ENCODE measurements at regions not wholly inside any gene's neighbourhood (a gene's known extent, or its start where the extent isn't known, plus 50 kb on each side); places are given as distances from the start of the nearest gene placed in this dataset.

DNA sequence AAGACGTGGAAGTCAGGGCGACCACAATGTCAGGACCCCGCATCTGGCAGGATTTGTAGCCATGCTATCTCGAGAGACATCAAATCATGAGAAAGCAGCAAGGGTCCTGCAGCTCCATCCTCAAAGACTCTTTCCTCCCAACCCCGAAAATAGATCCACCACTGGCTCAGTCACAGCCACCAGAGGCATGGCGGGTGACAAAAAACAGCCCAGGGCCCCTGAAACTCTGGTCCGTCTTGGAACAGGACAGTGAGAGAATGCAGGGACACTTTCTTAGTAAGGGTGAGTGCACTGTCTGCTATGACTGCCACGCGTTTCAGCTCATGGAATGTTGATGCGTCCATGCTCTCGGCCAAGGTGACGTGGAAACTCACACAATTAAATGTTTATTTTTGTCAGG lies 220.9 kb downstream of the IRX2 start:
- no peak for DNase-seq
- H3K27me3 ChIP-seq (replicated peaks; ENCODE audit: control insufficient read depth, insufficient read depth, low read length, poor library complexity, severe bottlenecking), result no peaks in the 10 kb centered on the region
- H3K4me1 ChIP-seq (ENCODE audit: control insufficient read depth, insufficient read depth, low read length, poor library complexity, severe bottlenecking), result no peaks in the 10 kb centered on the region
- no peaks in the 10 kb centered on the region for H3K9me3 ChIP-seq (ENCODE audit: control insufficient read depth, low read length)
- H3K36me3 ChIP-seq (ENCODE audit: control insufficient read depth, insufficient read depth, low read length), result no peaks in the 10 kb centered on the region
- no peak overlapping the region for H3K4me3 ChIP-seq (ENCODE audit: insufficient read depth, low read depth, low read length, poor library complexity, severe bottlenecking)
- H3K27ac ChIP-seq (ENCODE audit: insufficient read depth, low read length, poor library complexity, severe bottlenecking), result no peak overlapping the region

DNA sequence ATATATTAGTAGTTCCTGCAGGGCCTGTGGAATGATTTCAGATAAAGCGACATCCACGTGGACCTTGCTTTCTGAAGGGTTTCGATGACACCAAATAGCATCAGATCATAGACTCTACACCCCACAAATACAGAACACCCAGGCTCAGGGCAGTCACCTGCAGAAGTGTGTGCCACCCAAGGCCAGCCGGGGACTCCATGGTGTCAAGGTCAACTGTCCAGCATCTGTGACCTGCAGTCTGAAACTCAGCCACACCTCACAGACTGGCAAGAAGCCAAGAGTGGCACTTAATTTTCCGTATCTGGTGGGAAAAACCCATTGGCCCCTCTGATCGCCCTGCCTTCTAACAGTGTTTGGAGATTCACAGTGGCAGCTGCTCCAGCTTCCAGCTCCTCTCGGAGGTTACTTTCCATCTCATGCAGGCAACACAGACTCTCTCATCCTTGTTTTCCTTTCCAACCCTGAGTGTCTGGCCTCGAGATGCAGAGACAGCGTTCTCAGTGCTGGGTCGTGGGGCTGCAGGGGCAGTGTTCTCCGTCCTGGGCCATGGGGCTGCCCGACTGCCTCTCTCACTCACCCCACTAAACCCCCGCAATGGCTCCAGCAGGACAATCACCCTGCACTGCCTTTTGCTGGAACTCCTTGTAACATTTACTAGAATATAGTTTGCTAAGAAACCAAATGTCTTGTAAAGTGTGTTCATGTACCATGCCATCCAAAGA lies 221.9 kb downstream of the IRX2 start:
- no peak for DNase-seq
- H3K27ac ChIP-seq (ENCODE audit: insufficient read depth, low read length, poor library complexity, severe bottlenecking), result no peak overlapping the region
- H3K36me3 ChIP-seq (ENCODE audit: control insufficient read depth, insufficient read depth, low read length), result no peaks in the 10 kb centered on the region
- no peaks in the 10 kb centered on the region for H3K9me3 ChIP-seq (ENCODE audit: control insufficient read depth, low read length)
- H3K4me1 ChIP-seq (ENCODE audit: control insufficient read depth, insufficient read depth, low read length, poor library complexity, severe bottlenecking), result no peaks in the 10 kb centered on the region
- no peaks in the 10 kb centered on the region for H3K27me3 ChIP-seq (replicated peaks; ENCODE audit: control insufficient read depth, insufficient read depth, low read length, poor library complexity, severe bottlenecking)
- H3K4me3 ChIP-seq (ENCODE audit: insufficient read depth, low read depth, low read length, poor library complexity, severe bottlenecking), result no peak overlapping the region

DNA sequence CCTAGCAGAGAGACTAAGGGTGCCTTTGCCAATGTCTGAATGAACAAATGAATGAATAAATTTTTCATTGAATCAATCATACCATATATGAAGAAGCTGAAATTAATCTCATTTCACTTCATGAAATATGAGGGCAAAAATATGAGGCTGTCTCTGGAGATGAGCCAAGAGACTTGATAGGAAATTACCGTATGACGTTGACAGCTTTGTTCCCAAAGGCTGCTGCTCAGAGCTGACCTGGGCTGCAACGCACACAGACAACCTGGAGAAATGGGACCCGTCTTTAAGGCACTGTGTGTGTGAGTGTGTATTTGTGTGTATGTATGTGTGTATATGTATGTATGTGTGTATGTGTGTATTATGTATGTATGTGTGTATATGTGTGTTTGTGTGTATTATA lies 226.1 kb downstream of the IRX2 start:
- H3K36me3 ChIP-seq (ENCODE audit: control insufficient read depth, insufficient read depth, low read length), result no peaks in the 10 kb centered on the region
- H3K4me1 ChIP-seq (ENCODE audit: control insufficient read depth, insufficient read depth, low read length, poor library complexity, severe bottlenecking), result no peaks in the 10 kb centered on the region
- H3K4me3 ChIP-seq (ENCODE audit: insufficient read depth, low read depth, low read length, poor library complexity, severe bottlenecking), result no peak overlapping the region
- H3K9me3 ChIP-seq (ENCODE audit: control insufficient read depth, low read length), result no peaks in the 10 kb centered on the region
- no peak for DNase-seq
- no peak overlapping the region for H3K27ac ChIP-seq (ENCODE audit: insufficient read depth, low read length, poor library complexity, severe bottlenecking)
- no peaks in the 10 kb centered on the region for H3K27me3 ChIP-seq (replicated peaks; ENCODE audit: control insufficient read depth, insufficient read depth, low read length, poor library complexity, severe bottlenecking)

DNA sequence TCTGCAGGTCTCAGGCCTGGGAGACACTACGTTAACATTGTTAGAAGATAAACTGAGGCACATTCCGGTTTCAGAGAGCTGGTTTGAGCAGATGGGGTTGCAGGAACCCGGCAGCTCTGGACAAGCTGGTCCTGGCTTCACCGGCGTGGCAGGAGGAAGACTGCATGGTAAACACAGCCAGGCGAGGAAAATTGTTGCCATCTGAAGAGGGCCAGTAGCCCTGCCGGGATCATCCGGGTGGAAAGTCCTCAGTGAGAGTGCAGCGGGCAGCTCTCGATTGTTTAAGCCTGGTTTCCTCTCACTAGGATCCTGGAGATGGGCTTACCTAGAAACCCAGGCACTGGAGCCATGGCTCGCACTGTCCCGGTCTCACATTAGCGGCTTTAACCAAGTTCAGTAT lies 226.9 kb downstream of the IRX2 start:
- Histone ChIP-seq H3K27me3 (replicated peaks; ENCODE audit: control insufficient read depth, insufficient read depth, low read length, poor library complexity, severe bottlenecking) (no peaks in the 10 kb centered on the region), H3K4me1 (ENCODE audit: control insufficient read depth, insufficient read depth, low read length, poor library complexity, severe bottlenecking) (no peaks in the 10 kb centered on the region), H3K36me3 (ENCODE audit: control insufficient read depth, insufficient read depth, low read length) (no peaks in the 10 kb centered on the region), H3K4me3 (ENCODE audit: insufficient read depth, low read depth, low read length, poor library complexity, severe bottlenecking) (no peak overlapping the region), H3K9me3 (ENCODE audit: control insufficient read depth, low read length) (no peaks in the 10 kb centered on the region), H3K27ac (ENCODE audit: insufficient read depth, low read length, poor library complexity, severe bottlenecking) (no peak overlapping the region)
- no peak for DNase-seq

DNA sequence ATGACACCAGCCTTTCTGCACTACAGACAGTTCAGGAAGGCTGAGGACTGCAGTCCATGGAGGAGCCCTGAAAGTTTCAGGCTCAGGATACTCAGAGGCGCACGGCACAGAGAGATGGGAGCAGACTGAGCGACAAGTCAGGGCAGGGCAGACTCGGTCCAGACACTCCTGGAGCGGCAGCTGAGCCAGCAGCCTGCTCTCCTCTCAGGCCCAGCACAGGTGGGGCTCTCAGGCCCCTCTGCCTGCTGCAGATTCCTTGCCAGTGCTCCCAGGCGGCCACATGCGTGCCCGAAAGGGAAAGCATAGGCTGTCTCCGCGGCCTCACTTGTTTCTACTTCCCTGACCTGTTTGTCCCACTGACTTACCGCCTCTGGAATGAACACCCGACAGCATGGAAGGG lies 228.3 kb downstream of the IRX2 start:
- Histone ChIP-seq H3K4me3 (ENCODE audit: insufficient read depth, low read depth, low read length, poor library complexity, severe bottlenecking) (no peak overlapping the region), H3K27ac (ENCODE audit: insufficient read depth, low read length, poor library complexity, severe bottlenecking) (no peak overlapping the region), H3K36me3 (ENCODE audit: control insufficient read depth, insufficient read depth, low read length) (no peaks in the 10 kb centered on the region), H3K9me3 (ENCODE audit: control insufficient read depth, low read length) (no peaks in the 10 kb centered on the region), H3K27me3 (replicated peaks; ENCODE audit: control insufficient read depth, insufficient read depth, low read length, poor library complexity, severe bottlenecking) (no peaks in the 10 kb centered on the region), H3K4me1 (ENCODE audit: control insufficient read depth, insufficient read depth, low read length, poor library complexity, severe bottlenecking) (no peaks in the 10 kb centered on the region)
- DNase-seq, result no peak

DNA sequence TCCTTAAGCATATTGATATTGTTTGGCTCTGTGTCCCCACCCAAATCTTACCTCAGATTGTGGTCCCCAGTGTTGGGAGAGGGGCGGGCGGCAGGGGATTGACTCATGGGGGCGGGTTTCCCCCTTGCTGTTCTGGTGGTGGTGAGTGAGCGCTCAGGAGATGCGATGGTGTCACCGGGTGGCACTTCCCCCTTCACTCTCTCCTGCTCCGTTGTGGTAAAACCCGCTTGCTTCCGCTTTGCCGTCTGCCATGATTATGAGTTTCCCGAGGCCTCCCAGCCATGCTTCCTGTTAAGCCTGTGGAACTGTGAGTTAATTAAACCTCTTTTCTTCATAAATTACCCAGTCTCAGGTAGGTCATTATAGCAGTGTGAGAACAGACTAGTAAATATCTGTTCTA lies 229.1 kb downstream of the IRX2 start:
- Histone ChIP-seq H3K4me3 (ENCODE audit: insufficient read depth, low read depth, low read length, poor library complexity, severe bottlenecking) (no peak overlapping the region), H3K9me3 (ENCODE audit: control insufficient read depth, low read length) (no peaks in the 10 kb centered on the region), H3K27me3 (replicated peaks; ENCODE audit: control insufficient read depth, insufficient read depth, low read length, poor library complexity, severe bottlenecking) (no peaks in the 10 kb centered on the region), H3K4me1 (ENCODE audit: control insufficient read depth, insufficient read depth, low read length, poor library complexity, severe bottlenecking) (no peaks in the 10 kb centered on the region), H3K36me3 (ENCODE audit: control insufficient read depth, insufficient read depth, low read length) (no peaks in the 10 kb centered on the region), H3K27ac (ENCODE audit: insufficient read depth, low read length, poor library complexity, severe bottlenecking) (no peak overlapping the region)
- no peak for DNase-seq

DNA sequence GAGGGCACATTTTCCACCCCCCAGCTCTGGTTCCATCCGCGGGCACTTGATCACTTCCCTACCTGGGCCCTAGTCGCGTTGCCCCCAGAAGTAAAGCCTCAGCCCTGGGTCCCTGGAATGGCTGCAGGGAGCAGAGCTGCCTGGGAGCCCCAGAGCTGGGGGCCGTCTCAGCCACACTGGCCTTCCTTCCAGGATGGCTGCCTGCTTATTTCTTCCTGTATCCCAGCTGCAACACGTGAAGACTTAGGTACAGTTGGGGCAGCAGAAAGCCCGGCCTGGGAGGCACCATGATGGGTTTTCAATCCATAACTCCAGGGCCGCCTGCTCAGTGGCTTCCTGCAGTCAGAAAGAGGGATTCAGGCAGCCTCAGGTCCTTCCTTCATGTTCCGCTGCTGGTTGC lies 232.3 kb downstream of the IRX2 start:
- Histone ChIP-seq H3K9me3 (ENCODE audit: control insufficient read depth, low read length) (no peaks in the 10 kb centered on the region), H3K4me1 (ENCODE audit: control insufficient read depth, insufficient read depth, low read length, poor library complexity, severe bottlenecking) (no peaks in the 10 kb centered on the region), H3K27ac (ENCODE audit: insufficient read depth, low read length, poor library complexity, severe bottlenecking) (no peak overlapping the region), H3K36me3 (ENCODE audit: control insufficient read depth, insufficient read depth, low read length) (no peaks in the 10 kb centered on the region), H3K27me3 (replicated peaks; ENCODE audit: control insufficient read depth, insufficient read depth, low read length, poor library complexity, severe bottlenecking) (no peaks in the 10 kb centered on the region), H3K4me3 (ENCODE audit: insufficient read depth, low read depth, low read length, poor library complexity, severe bottlenecking) (no peak overlapping the region)
- no peak for DNase-seq

DNA sequence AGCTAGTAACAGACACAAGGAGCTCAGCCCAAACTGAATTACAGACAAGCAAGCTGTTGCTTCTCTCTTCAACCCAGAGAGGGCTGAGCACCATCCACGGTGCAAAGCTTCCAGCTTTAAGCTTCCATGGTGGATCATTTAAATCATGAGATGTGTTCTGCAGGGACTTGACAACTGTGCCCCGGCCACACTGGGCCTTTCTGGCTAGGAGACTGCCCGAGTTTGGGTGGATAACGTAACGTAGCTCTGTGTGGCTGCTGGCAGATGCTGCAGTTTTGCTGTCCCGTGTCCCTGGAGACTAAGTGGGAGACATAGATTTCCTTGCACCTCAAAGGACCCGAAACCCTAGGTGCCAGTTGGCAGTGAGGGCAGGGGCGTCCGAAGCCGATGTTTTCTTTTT lies 234.0 kb downstream of the IRX2 start:
- H3K27me3 ChIP-seq (replicated peaks; ENCODE audit: control insufficient read depth, insufficient read depth, low read length, poor library complexity, severe bottlenecking), result no peaks in the 10 kb centered on the region
- H3K36me3 ChIP-seq (ENCODE audit: control insufficient read depth, insufficient read depth, low read length), result no peaks in the 10 kb centered on the region
- H3K9me3 ChIP-seq (ENCODE audit: control insufficient read depth, low read length), result no peaks in the 10 kb centered on the region
- no peaks in the 10 kb centered on the region for H3K4me1 ChIP-seq (ENCODE audit: control insufficient read depth, insufficient read depth, low read length, poor library complexity, severe bottlenecking)
- DNase-seq, result no peak
- no peak overlapping the region for H3K4me3 ChIP-seq (ENCODE audit: insufficient read depth, low read depth, low read length, poor library complexity, severe bottlenecking)
- H3K27ac ChIP-seq (ENCODE audit: insufficient read depth, low read length, poor library complexity, severe bottlenecking), result no peak overlapping the region

DNA sequence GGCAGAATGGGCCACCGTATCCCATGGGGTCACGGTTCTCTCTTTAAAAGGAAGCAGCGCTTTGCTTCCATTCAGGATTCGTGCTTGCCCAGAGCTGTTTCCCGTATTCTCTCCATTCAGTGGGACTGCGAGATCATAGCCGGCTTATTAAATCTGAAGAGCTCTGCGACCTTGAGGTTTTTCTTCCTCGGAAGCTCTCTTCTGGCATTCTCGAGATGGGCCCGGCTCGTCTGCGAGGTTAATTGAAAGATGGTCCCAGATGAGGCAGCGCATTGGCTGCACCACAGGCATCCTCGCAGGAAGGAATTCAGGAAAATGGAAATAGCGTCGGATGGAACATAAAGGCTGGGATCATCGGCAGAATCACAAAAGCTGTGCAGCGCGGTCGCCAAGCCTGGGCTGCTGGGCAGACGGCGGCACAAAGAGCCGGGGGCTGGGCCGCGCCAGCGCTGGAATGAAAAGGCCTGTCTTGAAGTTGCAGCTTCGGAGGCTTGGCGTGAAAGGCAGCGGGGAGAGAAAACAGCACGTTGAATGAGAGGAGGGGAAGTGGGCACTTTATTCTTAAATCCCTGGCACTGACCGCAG lies 236.2 kb downstream of the IRX2 start:
- DNase-seq, result no peak
- no peaks in the 10 kb centered on the region for H3K9me3 ChIP-seq (ENCODE audit: control insufficient read depth, low read length)
- H3K4me3 ChIP-seq (ENCODE audit: insufficient read depth, low read depth, low read length, poor library complexity, severe bottlenecking), result no peak overlapping the region
- no peaks in the 10 kb centered on the region for H3K36me3 ChIP-seq (ENCODE audit: control insufficient read depth, insufficient read depth, low read length)
- H3K4me1 ChIP-seq (ENCODE audit: control insufficient read depth, insufficient read depth, low read length, poor library complexity, severe bottlenecking), result no peaks in the 10 kb centered on the region
- no peaks in the 10 kb centered on the region for H3K27me3 ChIP-seq (replicated peaks; ENCODE audit: control insufficient read depth, insufficient read depth, low read length, poor library complexity, severe bottlenecking)
- H3K27ac ChIP-seq (ENCODE audit: insufficient read depth, low read length, poor library complexity, severe bottlenecking), result no peak overlapping the region

DNA sequence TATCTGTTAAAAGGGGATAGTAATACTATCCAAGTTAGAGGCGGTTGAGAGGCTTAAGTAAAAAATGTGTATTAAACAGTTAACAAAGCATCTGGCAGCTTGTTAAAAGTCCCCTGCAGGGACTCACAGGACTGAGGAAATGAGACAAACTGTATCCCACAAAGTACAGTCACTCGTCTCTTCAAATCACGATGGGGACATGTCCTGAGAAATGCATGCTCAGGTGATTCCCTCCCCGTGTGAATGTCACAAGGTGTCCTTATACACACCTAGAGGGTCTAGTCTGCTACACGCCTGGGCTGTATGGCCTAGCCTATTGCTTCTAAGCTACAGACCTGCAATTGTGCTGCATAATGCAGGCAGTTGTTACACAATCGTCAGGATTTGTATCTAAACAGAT lies 237.0 kb downstream of the IRX2 start:
- Histone ChIP-seq H3K36me3 (ENCODE audit: control insufficient read depth, insufficient read depth, low read length) (no peaks in the 10 kb centered on the region), H3K27me3 (replicated peaks; ENCODE audit: control insufficient read depth, insufficient read depth, low read length, poor library complexity, severe bottlenecking) (no peaks in the 10 kb centered on the region), H3K4me3 (ENCODE audit: insufficient read depth, low read depth, low read length, poor library complexity, severe bottlenecking) (no peak overlapping the region), H3K27ac (ENCODE audit: insufficient read depth, low read length, poor library complexity, severe bottlenecking) (no peak overlapping the region), H3K9me3 (ENCODE audit: control insufficient read depth, low read length) (no peaks in the 10 kb centered on the region), H3K4me1 (ENCODE audit: control insufficient read depth, insufficient read depth, low read length, poor library complexity, severe bottlenecking) (no peaks in the 10 kb centered on the region)
- no peak for DNase-seq
